ENCODE measurements at regions not wholly inside any gene's neighbourhood (a gene's known extent, or its start where the extent isn't known, plus 50 kb on each side); places are given as distances from the start of the nearest gene placed in this dataset.

DNA sequence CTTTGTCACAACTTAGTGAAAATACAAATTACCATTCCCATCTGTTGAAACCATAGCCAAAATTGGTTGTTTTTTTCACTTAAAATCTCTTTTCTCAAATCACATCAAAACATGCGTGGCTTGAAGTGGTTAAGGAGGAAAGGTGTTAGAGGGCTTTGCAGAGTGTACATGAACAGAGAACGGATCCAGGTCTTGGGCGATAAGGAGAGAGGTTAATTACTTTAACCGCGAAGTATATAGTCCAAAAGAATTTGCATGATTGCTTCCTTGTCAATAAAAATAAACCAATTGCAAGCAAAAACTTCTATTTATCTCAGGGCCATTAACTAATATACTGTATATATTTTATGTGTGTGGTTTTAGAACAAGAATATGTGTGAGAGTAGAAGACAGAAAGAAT is 813.9 kb upstream of the SORCS1 start:
- no peak for TF ChIP-seq RAD21 (IDR thresholded peaks at IDR 0.05)
- TF ChIP-seq, protein P1, sequence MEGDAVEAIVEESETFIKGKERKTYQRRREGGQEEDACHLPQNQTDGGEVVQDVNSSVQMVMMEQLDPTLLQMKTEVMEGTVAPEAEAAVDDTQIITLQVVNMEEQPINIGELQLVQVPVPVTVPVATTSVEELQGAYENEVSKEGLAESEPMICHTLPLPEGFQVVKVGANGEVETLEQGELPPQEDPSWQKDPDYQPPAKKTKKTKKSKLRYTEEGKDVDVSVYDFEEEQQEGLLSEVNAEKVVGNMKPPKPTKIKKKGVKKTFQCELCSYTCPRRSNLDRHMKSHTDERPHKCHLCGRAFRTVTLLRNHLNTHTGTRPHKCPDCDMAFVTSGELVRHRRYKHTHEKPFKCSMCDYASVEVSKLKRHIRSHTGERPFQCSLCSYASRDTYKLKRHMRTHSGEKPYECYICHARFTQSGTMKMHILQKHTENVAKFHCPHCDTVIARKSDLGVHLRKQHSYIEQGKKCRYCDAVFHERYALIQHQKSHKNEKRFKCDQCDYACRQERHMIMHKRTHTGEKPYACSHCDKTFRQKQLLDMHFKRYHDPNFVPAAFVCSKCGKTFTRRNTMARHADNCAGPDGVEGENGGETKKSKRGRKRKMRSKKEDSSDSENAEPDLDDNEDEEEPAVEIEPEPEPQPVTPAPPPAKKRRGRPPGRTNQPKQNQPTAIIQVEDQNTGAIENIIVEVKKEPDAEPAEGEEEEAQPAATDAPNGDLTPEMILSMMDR (IDR thresholded peaks at IDR 0.05; ENCODE audit: low read depth, low read length, missing input control) = no peak
- TF ChIP-seq TAF1 (conservative IDR thresholded peaks at IDR 0.05) = no peak
- no peak for TF ChIP-seq FOXA1 (IDR thresholded peaks at IDR 0.05)

All from liver (tissue), 3 donors.